IPS-NIHi7 (cell line): ENCODE measurements at regions not wholly inside any gene's neighbourhood (a gene's known extent, or its start where the extent isn't known, plus 50 kb on each side); places are given as distances from the start of the nearest gene placed in this dataset.
A peak's percentile ranks its signal among the peaks of the same experiment; 100 is the strongest.

ENCODE experiments used
- DNase-seq: peaks from one replicate; pipeline ENCODE4 v3.0.0; 2012; ENCODE audit warnings: mixed read lengths; ENCODE audit errors: extremely low spot score

DNA sequence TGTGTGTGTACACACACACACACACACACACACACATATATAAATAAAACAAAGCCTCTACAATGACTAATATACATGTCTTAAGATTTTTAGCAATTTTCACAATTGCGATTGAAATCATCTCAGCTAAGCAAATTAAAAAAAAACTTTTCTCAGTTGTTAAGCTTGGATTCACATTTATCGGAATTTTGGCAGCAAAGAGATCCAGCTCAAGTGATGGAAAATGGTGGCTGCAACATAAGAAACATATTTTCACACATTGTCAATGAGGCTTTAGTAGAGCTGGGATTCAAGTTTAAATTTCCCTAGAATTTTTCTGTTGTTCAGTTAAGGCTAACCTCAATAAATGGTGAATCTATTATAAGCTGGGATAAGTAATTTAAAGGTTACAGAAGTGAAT is 768.6 kb upstream of the SORCS1 start:
- DNase-seq, result no peak

DNA sequence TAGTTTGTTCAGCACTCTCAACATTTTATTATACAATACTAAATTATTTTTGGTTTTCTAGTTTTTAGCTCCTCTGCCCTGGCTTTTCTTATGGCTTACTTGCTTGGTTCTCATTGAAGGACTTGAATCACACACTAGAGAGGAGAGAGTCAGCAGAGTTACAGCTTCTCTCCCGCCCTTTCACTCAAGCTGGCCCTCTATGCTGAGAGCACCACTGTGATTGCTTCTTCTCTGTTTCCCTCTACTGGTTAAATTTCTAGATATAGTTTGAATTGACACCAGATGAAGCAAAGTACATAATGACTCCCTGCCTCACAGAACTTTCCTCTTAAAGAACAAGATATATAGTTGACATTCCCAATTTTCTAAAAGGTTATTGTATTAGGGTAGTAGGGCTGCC is 767.3 kb upstream of the SORCS1 start:
- DNase-seq, result peak; percentile 11

DNA sequence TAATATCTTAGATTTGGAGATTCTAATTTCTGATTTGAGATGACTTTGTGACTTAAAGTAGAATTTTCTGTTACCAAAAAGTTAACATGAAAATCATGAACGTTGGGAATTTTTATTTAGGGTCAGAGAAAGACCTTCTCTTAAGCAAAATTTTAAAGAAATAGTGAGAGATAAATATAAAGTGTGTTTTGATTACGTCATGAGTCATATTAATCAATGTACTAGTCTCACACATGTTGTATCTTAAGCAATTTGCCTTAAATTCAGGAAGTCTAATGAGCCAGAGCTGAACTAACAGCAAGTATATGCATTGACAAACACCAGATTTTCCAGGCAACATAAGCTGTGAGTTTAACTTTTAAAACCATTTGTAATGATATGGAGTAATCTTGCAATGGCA is 765.5 kb upstream of the SORCS1 start:
- DNase-seq, result no peak

DNA sequence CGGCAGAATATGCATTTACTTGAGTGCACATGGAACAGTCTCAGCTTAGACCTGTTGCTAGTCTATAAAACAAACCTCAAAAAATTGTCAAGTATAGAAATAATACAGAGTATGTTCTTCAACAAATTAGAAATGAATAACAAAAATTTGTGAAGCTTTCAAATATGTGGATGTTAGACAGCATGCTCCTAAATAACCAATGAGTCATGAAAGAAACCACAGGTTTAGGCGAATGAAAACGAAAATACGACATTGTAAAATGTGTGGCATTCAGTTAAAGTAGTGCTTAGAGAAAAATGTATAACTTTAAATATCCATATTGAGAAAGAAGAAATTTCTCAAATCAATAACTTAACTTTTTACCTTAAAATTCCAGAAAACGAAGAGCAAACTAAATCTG is 760.0 kb upstream of the SORCS1 start:
- DNase-seq, result no peak

DNA sequence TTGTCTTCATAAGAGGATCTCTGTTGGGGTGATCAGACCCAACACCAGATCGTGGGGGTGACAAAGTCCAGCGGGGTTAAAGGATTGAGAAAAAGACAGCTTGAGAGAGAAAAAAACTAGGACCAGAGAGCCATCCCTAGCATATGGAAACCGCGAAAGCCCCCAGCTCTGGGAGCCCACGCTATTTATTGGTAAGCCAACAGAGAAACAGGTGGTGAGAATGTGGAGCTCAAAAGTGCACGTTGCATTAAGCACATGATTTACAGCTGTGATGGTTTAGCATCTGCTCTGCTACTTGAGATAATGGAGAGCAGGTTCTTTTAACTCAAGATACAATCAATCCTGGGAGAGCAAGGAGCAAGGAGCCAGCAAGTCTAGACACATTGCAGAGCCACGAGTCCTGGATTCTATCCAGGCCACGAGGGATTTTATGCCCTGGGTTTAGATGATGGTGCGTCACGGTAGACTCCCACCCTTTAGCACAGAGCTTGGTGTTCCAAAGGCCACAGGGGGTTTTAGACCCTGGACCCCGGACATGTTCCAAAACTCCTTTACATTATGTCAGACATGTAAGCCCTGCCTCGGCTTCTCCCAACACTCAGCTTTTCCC is 755.2 kb upstream of the SORCS1 start:
- DNase-seq, result no peak

DNA sequence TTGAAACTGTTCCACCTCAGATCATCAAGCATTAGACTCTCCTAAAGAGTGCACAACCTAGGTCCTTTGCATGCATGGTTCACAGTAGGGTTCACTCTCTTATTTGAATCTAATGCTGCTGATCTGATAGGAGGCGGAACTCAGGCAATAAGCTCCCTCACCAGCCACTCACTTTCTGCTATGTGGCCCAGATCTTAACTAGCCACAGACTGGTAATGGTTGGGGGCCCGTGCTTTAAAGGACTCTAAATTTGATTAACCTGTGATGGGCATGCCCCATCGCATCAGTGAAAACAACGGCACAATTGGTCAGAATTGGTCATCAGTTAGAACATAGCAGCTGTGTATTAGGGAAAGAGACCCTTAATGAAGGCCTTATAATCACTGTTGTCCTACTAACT is 753.7 kb upstream of the SORCS1 start:
- DNase-seq, result no peak

DNA sequence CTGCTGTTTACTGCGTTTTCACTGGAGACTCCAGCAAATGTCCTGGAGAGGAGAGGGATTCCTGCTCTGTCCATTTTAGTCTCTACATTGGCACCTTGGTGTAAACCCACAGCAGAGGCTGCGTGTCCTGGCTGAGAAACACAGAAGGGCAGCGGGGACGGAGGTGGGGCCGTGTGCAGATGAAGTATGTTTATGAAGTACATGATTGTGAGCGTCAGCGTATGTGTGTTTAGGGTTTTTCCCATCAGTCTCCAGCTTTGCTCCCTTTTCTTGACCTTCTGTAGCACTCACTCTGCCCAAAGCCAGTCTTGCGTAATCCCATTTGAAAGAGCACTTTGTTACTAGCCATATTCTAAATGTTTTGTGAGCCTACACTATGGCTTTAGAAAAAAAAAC is 750.7 kb upstream of the SORCS1 start:
- no peak for DNase-seq

DNA sequence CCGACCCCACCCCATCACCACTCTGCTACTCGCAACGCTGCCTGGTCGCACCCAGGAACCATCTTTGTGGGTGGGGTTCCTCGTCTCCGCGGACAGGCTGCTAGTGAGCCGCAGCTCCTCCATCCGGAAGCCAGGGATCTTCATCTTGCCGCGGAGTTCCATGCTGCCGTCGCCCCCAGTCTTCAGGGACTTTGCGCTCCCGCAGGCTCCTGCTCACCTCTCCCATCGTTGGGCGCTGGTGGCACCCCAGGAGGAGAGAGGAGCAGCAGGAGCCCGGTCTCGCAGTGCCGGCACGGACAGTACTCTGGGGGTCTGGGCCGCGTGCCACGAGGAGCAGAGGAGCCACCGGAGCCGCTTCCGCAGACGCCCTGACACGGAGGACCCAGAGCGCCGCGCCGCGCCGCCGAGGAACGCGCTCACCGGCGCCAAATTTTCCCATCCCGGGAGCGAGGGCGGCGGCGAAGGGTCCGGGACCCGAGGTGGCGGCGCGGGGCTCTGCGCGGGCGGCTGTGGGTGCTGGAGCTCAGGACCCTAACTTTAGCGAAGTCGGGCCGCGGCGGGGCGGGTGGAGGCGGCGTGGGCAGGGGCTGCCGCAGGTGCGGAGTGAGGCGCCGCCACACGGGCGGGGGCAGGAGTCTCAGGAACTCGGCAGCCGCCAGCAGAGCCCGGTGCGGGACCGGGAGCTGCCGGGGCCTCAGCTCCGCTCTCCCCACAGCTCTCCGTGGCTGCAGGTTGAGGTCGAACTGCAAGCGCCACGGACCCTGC is 750.1 kb upstream of the SORCS1 start:
- DNase-seq, result peak; percentile 50

DNA sequence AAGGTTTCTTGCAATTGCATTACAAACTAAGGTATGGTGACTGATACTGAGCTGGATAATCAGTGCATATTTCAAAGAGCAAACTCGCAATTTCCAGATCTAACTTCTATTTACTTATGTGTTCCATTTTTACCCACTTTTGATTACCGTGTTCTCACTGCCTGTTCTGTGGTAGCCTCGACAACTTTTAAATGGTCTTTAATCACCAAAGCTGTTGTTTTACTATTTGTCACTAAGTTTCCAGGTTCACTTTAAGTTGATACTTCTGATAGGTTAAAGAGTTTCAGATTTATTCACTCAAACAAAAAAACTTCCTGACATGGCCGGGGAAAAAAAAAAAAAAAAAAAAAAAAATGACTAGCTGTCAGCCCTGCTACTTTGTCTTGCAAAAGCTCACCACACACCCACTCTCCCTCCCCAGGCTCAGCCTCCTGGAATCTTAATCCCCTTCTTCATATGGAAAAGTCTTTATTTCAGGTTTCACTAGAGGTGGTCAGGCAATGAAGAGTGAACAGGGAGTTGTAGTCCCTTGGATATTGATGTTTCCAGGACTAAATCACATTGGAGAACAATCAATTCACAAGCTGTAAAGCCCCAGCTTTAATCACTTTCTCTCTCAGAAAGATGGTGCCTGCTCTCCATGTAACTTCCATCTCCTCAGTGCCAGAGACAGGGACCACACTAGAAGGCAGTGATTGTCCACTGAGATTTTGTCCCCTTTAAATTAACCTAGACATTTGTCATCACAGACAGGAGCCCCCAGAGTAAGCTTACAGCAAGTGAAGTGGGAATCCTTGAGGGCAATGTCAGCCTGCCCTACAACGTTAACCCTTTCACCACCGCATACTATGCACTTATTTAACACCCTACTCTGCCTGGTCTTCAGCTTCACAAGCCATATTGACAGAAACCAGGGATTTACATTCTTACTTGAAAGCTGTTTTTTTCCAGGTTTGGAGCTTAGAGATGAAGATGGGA is 749.1 kb upstream of the SORCS1 start:
- DNase-seq, result peak; percentile 33

DNA sequence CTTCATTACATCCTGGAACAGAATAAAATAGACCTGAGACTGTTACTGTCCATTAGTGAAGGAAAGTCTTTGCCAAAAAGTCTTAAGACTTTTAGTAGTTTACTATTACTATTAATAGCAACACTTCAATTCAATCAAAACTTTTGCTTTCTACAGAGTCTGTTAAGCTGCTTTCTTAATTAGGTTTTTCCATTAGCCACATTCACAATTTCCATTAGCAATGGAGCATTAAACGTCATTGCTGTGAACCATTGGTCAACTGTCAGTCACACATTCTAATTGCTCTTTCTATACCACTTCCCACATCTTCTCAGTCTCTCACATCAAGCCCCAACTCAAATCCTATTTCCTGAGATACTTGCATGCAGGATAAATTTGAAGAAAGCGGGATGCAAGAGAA is 736.6 kb upstream of the SORCS1 start:
- no peak for DNase-seq

DNA sequence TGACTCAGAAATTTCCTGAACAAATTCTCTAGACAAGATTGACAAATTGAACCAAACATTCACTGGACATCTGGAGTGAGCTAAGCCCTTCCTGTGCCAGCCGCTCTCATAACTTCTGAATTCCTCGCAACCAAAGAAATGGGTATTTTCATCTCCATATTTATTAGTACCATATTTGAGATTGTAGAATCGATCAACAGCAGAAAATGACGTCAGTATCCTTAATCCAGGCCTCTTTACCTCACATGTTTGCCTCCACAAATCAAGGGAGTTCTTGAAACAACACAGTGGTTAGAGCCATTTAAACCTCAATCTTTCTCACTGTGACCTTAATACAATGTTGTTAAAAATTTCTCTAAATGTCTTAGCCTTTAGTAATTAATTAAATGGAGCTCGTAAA is 735.6 kb upstream of the SORCS1 start:
- DNase-seq, result no peak

DNA sequence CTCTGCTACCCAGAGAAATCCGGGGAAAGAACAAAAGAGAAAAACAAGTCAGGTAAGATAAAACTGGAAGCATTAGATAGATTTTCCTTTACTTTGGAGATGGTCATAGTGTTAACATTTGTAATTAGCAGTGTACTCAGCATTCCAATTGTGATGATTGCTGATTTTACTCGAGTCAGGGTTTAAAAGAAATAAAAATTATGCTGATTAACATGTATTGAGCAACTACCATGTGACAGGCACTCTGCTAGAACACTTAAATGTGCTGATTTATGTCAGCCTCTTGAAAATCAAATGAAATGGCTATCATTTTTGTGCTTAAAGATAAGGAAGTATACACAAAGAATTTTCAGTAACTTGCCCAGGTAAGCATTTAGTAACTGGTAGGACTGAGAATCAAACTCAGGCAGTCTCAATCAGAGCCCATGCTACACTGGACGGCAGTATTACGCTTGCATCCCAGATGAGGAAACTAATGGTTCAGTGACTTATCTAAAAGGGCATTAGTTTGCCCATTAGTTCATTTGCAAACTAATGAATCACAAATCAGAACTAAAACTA is 735.1 kb upstream of the SORCS1 start:
- DNase-seq, result no peak

DNA sequence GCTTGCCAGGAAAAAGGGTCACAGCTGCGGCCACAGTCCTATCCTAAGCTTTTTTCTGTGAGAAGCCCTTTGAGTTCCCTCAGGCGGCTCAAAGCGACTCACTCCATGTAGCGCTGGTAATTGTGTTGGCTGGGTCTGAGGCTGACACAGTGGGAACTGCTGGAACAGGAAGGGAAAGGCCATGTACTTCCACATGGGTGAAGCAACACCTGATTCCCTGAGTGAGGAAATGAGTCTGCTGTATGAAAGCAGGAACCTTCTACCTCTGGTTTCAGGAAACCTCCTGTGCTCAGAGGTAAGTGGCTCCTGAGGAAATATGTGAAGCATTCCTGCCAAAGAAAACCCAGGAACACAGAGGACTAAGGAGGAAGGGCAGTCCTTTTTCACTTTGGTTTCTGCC is 734.6 kb upstream of the SORCS1 start:
- DNase-seq, result peak; percentile 12

DNA sequence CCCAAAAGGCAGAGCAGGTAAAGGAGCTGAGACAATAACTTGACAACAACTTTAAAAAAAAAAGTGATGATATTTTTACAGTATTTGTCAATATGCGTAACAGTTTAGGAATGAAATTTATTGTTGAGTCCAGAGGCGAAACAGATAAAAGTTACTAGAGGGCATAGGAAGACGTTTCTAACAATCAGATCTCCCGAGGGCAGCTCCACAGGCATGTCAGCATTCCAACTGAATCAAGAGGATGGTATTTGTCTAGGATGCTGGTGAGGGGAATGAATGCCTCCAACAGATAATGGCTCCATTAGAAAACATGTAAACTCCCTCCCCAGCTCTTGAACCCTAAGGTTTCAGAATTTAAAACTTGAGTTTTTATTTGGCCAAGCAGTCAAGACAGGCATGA is 733.9 kb upstream of the SORCS1 start:
- no peak for DNase-seq

DNA sequence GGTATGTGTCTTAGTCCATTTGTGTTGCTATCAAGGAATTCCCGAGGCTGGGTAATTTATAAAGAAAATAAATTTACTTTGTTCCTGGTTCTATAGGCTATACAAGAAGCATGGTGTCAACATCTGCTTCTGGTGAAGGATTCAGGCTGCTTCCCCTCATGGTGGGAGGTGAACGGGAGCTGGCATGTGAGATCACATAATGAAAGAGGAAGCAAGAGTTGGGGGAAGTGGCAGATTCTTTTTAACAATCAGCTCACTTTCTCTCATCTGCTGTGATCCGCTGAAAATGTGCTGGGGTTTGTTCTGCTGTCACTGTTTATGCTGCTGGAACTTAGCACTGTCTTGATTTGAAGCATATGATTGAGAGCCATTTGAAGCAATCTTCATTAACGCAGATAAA is 730.0 kb upstream of the SORCS1 start:
- no peak for DNase-seq

DNA sequence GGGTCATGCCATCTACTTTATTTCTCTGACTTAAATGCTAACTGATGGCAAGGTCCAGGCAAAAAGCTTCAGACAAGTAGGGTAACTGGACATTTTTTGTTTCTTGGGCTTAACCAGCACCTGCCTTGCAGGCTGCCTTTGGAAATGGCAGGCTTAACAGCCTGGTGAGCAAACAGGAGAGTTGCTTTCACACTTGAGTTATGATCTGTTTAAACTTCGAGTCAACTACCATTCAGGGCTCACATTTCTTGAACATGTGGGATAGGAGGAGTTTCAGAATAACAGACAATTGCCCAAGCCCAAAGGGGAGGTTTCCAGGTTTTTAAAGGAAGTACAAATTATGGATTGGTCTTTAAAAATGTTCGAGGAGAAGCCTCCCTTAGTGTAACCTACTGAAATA is 724.6 kb upstream of the SORCS1 start:
- DNase-seq, result no peak

DNA sequence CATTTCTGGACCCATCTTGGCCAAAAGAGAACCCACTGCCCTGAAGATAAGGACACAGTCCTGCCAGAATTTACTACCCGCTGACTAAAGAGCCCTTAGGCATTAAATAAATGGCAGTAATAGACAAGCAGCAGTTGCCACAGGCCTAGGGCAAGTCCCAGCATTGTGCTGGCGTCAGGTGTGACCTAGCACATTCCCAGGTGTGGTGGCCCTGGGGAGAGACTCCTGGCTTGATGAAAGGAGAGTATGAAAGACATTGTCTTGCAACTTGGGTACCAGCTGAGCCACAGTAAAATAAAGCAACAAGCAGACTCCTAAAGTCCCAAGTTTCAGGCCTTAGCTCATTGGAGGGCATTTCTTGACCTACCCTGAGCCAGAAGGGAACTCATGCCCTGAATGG is 715.7 kb upstream of the SORCS1 start:
- no peak for DNase-seq

DNA sequence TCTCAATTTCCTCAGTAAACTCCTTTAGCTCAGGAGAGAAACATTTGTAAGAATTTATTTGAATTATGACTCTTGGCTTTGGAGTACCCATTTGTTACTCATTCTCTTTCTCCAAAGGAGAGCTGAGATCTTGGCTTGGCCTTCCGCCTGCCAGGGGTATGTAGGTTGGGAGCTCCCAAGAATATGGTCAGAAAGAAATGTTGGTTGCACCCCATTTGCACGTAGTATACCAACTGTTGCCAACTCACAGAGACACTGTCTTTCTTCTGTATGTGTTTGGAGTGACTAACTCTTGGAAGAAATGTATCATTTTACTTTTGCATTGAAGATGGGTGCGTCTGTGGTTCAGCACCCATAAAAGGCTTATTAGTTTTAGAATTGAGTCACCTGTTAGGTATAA is 708.5 kb upstream of the SORCS1 start:
- DNase-seq, result no peak

DNA sequence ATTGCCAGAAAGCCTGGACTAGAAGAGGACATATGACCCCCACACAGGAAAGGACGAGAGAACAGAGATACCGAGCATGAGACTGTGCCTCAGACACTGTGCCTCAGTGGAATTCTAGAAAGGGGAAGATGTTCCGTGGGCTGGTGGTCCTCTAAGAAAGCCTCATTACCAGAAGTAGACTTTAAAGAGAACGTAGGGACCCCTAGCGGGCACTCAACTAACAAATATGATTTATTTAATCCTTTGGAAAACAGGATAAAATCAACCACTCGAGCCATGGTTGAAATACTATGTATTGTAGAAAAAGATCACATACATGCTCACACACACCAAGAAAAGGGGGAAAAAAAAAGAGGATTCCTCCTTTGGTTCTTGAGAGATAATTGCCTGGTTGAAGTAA is 701.2 kb upstream of the SORCS1 start:
- no peak for DNase-seq

DNA sequence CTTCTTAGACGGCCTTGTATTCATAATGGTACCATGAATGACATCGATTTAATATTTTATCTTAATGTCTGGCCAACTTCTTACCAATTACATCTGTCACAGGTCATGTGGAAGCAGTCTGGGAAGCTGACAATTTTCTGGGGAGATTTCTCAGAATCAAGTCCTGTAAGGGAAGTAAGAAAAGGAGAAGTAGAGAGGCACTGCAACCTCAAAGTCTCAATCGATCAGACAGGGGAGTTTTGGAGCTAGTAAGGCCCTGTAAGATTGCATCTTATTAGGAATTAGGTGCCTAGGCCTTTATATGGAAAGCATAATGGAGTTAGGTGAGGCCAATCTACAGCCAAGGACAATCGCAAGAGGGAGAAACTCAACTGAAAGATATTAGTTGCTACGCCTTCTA is 694.6 kb upstream of the SORCS1 start:
- no peak for DNase-seq

DNA sequence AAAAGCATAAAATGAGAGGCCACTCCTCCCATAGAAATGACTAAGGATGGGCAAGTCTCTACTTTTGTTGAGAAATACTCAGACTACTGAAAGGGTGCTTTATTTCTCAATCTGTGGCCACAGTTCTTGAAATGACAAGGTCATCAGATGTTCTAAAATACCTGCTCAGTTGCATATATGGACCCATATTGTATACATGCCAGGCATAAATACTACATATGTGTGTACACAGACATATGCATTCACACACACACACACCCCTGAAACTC is 691.5 kb upstream of the SORCS1 start:
- DNase-seq, result no peak

DNA sequence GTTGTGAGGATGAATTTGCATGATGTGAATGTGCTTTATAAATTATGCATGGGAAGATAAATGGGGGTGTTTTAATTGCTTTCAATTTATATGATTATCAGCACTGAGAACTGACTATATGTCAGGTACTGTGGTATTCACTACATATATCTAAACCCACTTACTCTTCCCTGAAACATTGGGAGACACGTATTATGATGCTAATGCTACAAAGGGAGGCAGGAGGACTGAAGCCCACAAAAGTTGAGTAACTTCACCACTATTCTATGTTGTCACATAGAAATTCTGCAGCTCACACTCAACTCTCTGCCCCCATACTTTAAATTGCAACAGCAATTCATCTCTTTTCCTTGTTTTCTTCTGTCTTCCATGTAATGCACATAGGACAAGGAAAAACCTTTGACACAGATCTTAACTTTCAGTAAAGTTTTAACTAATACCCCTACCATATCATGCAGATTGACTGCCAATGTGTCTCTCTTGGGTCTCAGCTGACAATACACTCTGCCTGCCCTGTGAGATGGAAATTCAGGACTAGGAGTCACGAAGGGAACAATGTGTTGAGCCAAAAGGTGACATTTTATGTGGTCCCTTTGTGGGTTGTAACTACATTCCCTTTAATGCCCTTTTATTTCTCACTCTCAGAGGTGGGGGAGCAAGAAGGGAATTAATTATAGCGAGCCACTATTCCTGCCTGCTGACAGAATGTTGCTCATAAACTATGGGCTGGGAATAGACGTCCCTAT is 691.0 kb upstream of the SORCS1 start:
- DNase-seq, result no peak
